Breast epithelium (tissue), 3 donors: ENCODE measurements at regions not wholly inside any gene's neighbourhood (a gene's known extent, or its start where the extent isn't known, plus 50 kb on each side); places are given as distances from the start of the nearest gene placed in this dataset.

Experiments used
- CTCF ChIP-seq, 3 donors: fragments of 450-650 bp; IDR thresholded peaks; one replicate each; pipeline ENCODE4 v1.5.1; 2016 to 2017; ENCODE audit warnings: antibody characterized with exemption in 3 of 3, mild to moderate bottlenecking in 3 of 3, moderate library complexity in 3 of 3
- POLR2A ChIP-seq: fragments of 450-650 bp; IDR thresholded peaks from one replicate; pipeline ENCODE4 v1.6.1; 2016; ENCODE audit warnings: antibody characterized with exemption, mild to moderate bottlenecking, moderate library complexity

GRCh38 chr20:10897336-10897735 lies 223.5 kb upstream of the JAG1 start:
- TF ChIP-seq CTCF (IDR thresholded peaks at IDR 0.05) = no peak
- TF ChIP-seq POLR2A = no peak
